ENCODE measurements at regions not wholly inside any gene's neighbourhood (a gene's known extent, or its start where the extent isn't known, plus 50 kb on each side); places are given as distances from the start of the nearest gene placed in this dataset.

DNA sequence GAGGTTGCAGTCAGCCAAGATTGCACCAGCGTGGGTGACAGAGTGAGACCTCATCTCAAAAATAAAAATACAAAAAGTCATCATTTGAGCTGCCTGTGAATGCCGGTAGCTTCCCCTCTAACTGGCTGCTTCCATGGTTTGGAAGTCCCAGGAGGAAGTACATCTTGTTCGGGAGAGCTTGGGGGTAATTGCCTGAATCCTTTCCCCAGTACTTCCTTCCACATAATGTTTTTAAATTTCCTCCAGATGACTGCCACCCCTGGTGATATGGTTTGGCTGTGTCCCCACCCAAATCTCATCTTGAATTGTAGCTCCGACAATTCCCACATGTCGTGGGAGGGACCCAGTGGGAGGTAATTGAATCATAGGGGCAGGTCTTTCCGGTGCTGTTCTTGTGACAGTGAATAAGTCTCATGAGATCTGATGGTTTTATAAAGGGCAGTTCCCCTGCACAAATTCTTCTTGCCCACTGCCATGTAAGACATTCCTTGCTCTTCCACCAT, 87.2 kb downstream of the SPRING1 start:
- DNase-seq: no peak

GRCh38 chr12:116650062-116650461, 87.8 kb downstream of the SPRING1 start:
- DNase-seq: no peak

DNA sequence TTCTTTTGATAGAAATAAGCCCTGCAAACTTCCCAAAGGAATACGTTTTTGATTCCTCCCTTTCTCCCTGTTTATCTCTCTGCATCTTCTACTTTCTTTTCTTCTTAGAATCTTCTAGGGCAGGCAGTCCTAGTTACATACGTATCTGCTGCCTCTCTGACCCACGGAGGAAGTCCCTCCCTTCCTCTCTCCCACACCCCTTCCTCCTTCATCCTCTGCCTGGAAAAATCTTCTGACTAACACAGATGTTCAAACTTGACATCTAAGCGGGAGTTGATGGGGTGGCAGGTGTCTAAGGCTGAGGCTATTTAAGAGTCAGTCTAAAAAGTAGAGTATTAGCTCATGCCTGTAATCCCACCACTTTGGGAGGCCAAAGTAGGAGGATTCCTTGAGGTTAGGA, 88.6 kb downstream of the MAP1LC3B2 start:
- DNase-seq: no peak

DNA sequence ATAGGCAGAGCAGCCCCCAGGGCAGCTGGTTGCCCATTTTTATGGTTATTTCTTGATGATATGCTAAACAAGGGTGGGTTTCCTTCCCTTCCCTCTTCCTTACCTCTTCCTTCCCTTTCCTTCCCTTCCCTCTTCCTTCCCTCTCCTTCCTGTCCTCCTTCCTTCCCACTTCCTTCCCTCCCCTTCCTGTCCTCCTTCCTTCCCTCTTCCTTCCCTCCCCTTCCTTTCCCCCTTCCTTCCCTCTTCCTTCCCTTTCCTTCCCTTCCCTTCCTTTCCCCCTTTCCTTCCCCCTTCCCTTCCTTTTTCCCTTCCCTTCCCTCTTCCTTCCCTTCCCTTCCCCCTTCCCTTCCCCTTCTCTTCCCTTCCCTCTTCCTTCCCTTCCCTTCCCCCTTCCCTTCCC, 87.7 kb downstream of the MAP1LC3B2 start:
- no peak for DNase-seq

DNA sequence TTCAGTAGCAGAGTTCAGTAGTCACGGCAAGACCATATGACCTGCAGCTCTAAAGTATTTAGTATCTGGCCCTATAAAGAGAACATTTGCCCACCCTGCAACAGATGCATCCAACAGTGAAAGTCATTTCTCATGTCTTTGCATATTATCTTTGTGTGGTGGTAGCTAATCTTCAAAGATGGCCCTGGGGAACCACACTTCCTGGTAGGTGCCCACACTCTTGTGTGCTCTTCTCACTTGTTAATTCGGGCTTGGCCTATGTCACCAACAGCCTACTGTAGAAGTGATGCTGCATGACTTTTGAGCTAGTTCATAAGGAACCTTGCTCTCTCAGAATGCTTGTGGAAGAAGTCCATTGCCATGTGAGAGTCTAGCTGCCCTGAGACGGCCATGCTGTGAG, 85.6 kb downstream of the MAP1LC3B2 start:
- no peak for DNase-seq

DNA sequence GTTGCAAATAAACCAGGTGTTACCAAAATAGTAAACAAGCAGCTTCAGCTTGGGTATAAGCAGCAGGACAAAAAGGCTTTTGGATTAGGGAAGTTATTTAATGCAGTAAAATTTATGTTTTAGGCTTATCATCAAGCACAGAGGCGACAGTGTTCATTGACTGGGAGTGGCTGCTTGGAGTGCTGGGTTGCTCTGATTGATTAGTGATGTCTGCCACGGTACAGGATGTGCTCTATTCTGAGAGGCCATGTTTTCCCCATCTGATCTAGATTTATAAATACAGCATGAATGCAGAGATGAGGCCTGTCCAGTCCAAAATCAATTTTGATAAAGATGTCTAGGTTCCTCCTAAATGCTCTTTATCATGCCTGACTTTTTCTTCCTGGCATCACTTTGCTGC, 83.5 kb downstream of the MAP1LC3B2 start:
- no peak for DNase-seq

GRCh38 chr12:116642106-116642505, 82.9 kb downstream of the MAP1LC3B2 start:
- DNase-seq: no peak

DNA sequence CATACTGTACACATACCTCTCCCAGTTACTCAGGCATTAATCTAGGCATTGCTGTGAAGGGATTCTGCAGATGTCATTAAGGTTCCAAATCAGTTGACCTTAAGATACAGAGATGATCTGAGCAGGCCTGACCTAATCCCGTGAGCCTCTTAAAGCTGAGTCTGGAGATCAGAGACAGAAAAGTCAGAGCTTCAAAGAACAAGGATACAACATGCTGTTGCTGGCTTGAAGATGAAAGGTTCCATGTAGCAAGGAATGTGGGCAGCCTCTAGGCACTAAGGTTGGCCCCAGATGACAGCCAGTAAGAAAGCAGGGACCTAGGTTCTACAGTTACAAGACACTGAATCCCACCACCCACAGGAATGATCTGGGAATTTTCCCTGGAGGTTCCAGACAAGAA, 81.1 kb downstream of the MAP1LC3B2 start:
- no peak for DNase-seq

- DNase-seq: peak; percentile 30
Measured at GRCh38 chr12:116639765-116640164, 80.6 kb downstream of the MAP1LC3B2 start.

GRCh38 chr12:116638376-116638775, 79.2 kb downstream of the MAP1LC3B2 start:
- no peak for DNase-seq

GRCh38 chr12:116637589-116638150, 78.5 kb downstream of the MAP1LC3B2 start:
- no peak for DNase-seq

DNA sequence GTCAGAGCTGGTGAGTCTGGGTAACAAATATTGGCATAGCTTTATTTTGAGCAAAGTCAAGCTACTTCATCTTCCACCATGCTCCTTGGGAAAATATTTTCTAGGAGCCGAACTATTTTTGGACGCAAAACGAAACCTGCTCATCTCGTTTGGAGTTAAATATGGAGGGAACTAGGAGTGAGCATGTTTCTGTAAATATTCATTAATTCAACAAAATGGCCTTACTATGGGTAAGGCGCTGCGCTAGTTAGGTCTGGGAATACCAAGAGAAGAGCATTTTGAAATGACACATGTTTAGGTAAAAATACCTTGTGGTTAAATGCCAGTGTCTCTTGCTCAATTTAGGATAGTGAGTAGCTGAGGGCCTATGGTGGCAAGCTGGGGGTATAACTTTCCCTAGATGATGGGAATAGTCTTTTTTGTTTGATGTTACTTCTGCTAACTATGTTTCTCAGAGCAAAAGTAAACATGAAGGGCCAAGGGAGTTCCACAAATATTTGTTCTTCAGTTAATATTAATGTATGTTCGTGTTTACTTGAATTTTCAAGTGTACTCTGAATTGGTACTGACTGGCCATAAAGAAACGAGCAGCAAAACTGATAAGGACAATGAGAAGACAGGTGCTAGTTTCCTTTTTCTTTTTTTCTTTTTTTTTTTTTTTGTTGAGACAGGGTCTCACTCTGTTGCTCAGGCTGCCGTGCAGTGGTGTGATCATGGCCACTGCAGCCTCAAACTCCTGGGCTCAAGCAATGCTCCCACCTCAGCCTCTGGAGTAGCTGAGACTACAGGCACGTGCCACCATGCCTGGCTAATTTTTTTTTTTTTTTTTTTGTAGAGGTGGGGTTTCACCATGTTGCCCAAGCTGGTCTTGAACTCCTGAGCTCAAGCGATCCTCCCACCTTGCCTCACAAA, 77.7 kb downstream of the MAP1LC3B2 start:
- no peak for DNase-seq

DNA sequence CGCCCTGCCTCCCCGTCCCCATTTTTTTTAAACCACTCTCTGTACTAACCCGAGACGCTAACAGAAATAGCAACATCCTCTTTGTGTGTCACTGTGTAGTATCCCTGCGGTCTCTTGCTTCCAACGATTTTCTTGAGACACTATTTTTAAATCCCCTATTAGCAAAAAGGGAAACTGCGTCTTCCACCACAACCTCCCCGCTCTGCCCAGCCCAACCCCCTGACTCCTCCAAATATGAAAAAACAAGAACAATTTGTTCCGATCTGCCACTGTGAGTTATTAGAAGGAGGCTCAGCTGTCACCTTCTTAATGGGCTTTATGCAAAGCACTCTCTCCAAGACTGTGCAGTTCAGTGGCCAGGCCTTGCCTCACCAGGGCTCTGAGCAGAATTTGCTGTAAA, 76.3 kb downstream of the MAP1LC3B2 start:
- DNase-seq: no peak

DNA sequence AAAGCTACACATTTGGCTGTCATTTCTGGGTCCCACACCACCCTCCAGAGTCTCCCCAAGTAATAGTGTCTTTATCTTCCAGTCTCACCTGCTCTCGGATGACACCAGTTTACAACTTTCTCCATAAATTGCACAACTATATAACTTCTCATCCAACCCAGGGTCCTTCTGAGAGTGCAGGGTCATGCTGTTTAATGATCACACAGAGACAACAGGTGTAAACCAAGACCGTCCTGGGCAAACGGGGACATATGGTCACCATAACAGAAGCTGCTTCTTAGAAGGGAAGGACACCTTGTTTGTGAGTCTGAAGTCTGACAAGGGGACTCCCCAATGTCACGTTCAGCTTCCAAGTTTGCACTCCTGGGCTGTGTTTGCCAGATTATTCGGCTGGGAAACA, 74.3 kb downstream of the MAP1LC3B2 start:
- DNase-seq: no peak

- DNase-seq: no peak
Measured at GRCh38 chr12:116631619-116632018, 72.4 kb downstream of the MAP1LC3B2 start.

GRCh38 chr12:116630762-116631161, 71.6 kb downstream of the MAP1LC3B2 start:
- no peak for DNase-seq

- DNase-seq: peak; percentile 28
Measured at GRCh38 chr12:116629480-116629879, 70.3 kb downstream of the MAP1LC3B2 start.

DNA sequence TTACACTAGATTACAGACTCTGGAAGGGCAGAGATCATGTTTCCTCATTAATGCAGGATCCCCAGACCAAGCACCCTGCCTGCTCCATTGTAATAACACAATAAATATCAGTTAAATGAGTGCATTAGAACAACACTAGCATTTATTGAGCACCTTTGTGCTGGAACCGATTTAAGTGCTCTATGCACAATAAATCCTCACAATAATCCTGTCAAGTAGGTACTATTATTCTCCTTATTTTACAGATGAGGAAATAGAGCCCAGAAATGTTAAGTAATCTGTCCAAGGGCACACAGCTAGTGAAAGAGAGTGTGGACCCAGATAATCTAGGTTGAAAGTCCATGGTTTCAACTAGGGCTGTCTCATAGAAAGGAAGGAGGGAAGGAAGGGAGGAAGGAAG, 69.8 kb downstream of the MAP1LC3B2 start:
- DNase-seq: no peak

GRCh38 chr12:116628450-116628793, 69.2 kb downstream of the MAP1LC3B2 start:
- no peak for DNase-seq
